AG04449 (cell line): ENCODE measurements at regions not wholly inside any gene's neighbourhood (a gene's known extent, or its start where the extent isn't known, plus 50 kb on each side); places are given as distances from the start of the nearest gene placed in this dataset.

ENCODE experiments used
- CTCF ChIA-PET: fragments of 350-600 bp; formaldehyde crosslinking; extraction: SDS; loops from one replicate; lab custom pipeline; 2021; ENCODE audit warnings: antibody characterized with exemption; lab: Yijun Ruan, JAX
- POLR2A ChIA-PET: fragments of 400-600, 350-600 bp; formaldehyde crosslinking; extraction: SDS; loops from one replicate; lab custom pipeline; 2020; ENCODE audit warnings: antibody characterized with exemption, inconsistent platforms; lab: Yijun Ruan, JAX
- DNase-seq: peaks from one replicate; pipeline ENCODE4 v3.0.0-alpha.2; 2010; ENCODE audit warnings: low read depth, low spot score
- H3K4me3 ChIP-seq: 2 replicates; pipeline ENCODE4 v1.5.1; 2011; ENCODE audit warnings: low read depth, mild to moderate bottlenecking, control low read depth, low read length
- TF ChIP-seq, protein P1 (sequence below): IDR thresholded peaks from one replicate; pipeline ENCODE4 v1.5.1; 2011; ENCODE audit warnings: mild to moderate bottlenecking, moderate library complexity, low read length, control low read depth, inconsistent platforms; ENCODE audit not compliant: insufficient read depth; ENCODE audit errors: missing control alignments

DNA sequence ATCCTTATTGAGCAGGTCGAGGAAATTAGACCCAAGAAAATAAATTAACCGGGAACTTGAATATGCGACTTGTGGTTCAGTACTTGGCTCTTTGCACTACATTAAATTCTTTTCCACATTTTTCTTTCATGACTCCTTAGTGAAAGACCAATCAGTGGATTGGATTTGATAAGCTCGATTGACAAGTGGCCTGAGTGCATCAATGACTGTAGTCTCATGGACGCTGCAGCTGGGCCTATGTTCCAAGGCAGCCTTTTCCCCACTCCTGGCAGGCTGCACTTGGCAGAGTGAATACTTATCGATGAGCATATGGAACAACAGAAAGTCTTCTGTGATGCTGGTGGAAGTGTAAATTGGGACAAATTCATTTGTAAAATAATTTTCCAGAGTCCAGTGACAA lies 210.8 kb upstream of the EXOC2 start:
- TF ChIP-seq, protein P1, sequence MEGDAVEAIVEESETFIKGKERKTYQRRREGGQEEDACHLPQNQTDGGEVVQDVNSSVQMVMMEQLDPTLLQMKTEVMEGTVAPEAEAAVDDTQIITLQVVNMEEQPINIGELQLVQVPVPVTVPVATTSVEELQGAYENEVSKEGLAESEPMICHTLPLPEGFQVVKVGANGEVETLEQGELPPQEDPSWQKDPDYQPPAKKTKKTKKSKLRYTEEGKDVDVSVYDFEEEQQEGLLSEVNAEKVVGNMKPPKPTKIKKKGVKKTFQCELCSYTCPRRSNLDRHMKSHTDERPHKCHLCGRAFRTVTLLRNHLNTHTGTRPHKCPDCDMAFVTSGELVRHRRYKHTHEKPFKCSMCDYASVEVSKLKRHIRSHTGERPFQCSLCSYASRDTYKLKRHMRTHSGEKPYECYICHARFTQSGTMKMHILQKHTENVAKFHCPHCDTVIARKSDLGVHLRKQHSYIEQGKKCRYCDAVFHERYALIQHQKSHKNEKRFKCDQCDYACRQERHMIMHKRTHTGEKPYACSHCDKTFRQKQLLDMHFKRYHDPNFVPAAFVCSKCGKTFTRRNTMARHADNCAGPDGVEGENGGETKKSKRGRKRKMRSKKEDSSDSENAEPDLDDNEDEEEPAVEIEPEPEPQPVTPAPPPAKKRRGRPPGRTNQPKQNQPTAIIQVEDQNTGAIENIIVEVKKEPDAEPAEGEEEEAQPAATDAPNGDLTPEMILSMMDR = no peak
- no peak for DNase-seq
- no peak overlapping the region for H3K4me3 ChIP-seq
- ChIA-PET CTCF (no interaction called here), POLR2A (no interaction called here)

DNA sequence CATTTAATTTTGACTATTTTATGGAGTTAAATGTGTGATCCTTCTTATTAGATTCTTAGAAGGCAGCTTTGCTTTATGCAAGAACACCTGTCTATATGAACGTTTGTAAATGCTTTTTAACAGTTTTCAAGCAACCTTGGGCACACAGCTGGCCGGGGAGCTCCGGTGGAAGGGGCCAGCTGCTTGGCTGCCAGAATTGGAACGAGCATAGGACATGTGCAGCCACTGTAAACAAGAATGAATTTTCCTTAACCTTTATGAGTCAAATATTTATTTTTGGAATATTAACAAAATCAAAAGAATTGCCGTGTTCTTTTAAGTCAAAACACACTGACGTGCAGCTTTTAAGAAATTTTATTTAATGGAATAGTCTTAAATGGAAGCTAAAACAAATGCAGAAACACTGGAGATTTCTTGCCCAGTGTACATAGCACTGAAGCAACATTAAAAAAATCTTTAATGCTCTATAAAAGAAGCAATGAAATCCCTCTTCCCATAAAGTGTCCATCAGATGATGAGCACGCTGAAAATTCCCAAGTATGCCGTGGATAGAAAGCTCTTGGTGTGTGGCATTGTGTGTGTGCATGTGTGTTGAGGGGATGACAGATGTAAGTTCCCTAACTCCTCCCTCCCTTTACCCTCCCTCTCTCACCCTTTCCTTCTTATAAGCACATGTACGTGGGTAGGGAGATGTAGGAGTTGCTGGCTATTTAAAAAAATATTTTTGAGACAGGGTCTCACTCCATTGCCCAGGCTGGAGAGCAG lies 208.9 kb upstream of the EXOC2 start:
- ChIA-PET CTCF (interaction anchor here (0.6 kb wide), 1 partner anchor 11 kb away, joined by 3 read pairs; no protein-coding TSS in a partner anchor), POLR2A (no interaction called here)
- DNase-seq = no peak

DNA sequence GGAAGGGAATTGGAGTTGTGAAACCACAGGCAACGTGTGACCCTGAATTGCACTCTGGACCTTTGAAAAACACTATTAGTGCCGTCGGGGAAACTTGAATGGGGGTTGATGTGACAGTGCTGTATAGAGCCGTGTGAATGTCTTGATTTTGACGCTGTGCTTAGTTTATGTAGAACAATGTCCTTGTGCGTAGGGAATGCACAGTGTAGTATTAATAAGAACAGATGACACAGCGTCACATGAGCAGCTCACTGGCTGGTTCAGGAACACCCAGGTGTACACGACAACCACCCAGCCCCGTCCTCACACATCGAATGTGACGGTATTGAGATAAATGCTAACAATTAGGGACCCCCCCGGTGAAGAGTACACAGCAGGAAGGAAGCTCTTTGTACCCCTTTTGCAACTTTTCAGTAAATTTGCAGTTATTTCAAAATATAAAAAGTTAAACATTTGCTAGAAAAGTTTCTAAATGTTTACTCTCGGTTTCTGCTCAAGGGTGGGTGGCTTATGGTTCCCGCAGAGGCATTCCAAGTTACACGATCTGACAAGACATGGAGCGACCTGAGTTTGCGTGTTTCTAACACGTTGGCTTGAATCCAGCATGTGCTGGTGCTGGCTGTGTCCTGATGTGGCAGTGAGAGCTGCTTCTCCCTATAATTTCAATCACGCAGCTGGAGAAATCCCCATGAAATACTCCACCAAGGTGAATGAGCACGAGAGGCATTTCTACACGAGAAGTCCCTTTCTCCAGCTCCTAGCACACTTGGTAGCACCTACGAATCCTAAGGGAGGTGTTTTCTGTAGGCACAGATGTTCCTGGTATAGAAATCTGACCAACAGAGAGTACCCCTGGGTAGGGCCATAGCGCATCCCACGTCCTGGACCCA lies 208.0 kb upstream of the EXOC2 start:
- no peak overlapping the region for H3K4me3 ChIP-seq
- TF ChIP-seq, protein P1 = no peak
- CTCF ChIA-PET = no interaction called here
- no peak for DNase-seq
- POLR2A ChIA-PET = no interaction called here

More for the DNA sequence above, 208.9 kb upstream of the EXOC2 start:
- TF ChIP-seq, protein P1 = no peak
- no peak overlapping the region for H3K4me3 ChIP-seq

DNA sequence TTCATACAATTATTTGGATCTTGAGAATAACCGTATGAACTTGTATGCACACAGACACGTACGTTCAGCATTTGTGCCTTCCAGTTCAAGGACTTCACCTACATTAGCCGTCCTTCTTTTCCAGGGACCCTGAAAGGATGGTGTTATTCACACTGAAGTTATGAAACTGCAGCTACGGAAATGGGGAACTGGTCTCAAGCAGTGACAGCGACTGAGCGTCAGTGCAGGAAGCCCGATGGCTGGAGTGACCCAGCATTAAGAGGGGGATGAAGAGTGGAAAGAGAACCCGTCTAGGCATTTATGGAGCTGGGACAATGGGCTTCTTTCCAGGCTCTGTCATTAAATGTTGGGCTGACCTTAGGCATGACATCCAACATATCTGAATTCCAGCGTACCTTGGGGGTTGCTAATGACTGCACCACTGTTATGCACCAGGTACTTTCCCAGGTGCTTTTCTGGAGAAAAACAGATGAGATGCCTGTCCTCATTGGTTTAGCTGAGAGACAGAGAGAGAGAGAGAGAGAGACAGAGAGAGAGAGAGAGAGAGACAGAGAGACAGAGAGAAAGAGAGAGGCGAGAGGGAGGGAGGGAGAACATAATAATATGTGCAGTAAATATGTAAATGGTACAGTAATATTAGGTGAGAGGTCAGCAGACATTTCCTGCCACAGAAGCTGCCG lies 204.7 kb upstream of the EXOC2 start:
- POLR2A ChIA-PET = no interaction called here
- TF ChIP-seq, protein P1 = no peak
- no peak overlapping the region for H3K4me3 ChIP-seq
- CTCF ChIA-PET = no interaction called here
- no peak for DNase-seq

DNA sequence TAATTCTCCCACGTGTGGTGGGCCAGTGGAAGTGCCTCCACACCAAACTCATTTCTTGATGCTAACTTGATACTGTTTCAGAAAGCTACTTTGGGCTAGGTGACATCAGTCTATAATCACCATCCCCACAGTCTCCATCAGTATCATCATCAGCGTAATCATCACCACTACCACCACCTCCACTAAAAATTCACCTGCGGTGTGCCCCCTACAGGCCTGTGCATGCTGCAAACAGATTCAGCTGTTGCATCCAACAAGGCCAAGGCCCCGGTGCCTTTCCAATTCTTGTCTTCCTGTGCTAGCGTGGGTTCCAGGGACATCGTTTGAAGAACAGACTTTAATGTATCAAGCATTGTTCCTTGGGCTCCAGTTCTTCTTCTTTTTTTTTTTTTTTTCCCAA lies 201.3 kb upstream of the EXOC2 start:
- ChIA-PET POLR2A (no interaction called here), CTCF (no interaction called here)
- DNase-seq = no peak
- TF ChIP-seq, protein P1 = no peak
- no peak overlapping the region for H3K4me3 ChIP-seq

DNA sequence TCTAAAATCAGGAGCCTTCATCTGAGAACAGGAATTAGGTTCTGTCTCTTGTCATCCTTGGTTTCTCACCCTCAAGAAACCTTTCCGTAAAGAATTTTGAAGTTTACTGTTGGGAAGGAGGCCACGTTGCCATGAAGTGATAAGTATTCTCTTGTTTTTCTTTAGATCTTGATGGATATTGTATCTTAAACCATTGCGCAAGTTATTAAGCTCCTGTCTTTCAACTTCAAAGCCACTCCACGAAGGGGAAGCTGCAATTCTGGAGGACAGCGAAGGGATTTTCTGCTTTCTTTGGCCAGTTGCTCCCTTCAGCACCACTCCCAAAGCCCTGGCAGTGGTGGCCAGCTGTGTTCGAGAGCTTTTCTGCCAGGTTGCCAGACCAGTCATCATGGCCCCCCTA lies 198.1 kb upstream of the EXOC2 start:
- H3K4me3 ChIP-seq = no peak overlapping the region
- TF ChIP-seq, protein P1 = no peak
- ChIA-PET CTCF (interaction anchor here (1.3 kb wide), 1 partner anchor 506 kb away, joined by 3 read pairs; no protein-coding TSS in a partner anchor), POLR2A (no interaction called here)
- no peak for DNase-seq
